ENCODE measurements at regions not wholly inside any gene's neighbourhood (a gene's known extent, or its start where the extent isn't known, plus 50 kb on each side); places are given as distances from the start of the nearest gene placed in this dataset.
A peak's percentile ranks its signal among the peaks of the same experiment; 100 is the strongest.

DNA sequence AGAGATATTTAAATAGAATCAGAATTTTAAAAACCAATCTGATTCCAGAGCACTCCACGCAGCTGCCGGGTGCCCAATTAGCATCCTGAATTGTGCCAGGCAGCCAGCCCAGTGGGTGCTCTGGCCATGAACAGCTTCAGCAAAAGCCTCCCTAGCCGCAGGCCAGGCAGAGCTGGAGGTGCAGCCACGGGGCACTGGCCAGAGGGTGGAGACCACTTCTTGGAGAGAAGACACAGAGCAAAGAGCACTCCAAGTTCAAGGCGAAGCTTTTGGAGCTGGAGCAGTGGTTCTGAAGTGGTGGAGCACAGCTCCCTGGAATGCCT is 475.6 kb upstream of the PROK2 start:
- DNase-seq = peak; percentile 23
- no peaks in the 10 kb centered on the region for H3K9me3 ChIP-seq
- peaks cover 10% of the 10 kb centered on the region for H3K4me1 ChIP-seq
- TF ChIP-seq POLR2A (IDR thresholded peaks at IDR 0.05) (no peak), CTCF (IDR thresholded peaks at IDR 0.05) (no peak)
- no peaks in the 10 kb centered on the region for H3K36me3 ChIP-seq (ENCODE audit: low read depth, missing control alignments)
- no peak overlapping the region for H3K27ac ChIP-seq
- H3K4me3 ChIP-seq = no peak overlapping the region
- 72 to 79% methylated on average over 5 of the region's 5 CpGs for WGBS, 2 donors
- intact Hi-C loops (cut with DNase I; ENCODE audit: low total_unique reads) = no loop called here
- H3K27me3 ChIP-seq = no peaks in the 10 kb centered on the region

DNA sequence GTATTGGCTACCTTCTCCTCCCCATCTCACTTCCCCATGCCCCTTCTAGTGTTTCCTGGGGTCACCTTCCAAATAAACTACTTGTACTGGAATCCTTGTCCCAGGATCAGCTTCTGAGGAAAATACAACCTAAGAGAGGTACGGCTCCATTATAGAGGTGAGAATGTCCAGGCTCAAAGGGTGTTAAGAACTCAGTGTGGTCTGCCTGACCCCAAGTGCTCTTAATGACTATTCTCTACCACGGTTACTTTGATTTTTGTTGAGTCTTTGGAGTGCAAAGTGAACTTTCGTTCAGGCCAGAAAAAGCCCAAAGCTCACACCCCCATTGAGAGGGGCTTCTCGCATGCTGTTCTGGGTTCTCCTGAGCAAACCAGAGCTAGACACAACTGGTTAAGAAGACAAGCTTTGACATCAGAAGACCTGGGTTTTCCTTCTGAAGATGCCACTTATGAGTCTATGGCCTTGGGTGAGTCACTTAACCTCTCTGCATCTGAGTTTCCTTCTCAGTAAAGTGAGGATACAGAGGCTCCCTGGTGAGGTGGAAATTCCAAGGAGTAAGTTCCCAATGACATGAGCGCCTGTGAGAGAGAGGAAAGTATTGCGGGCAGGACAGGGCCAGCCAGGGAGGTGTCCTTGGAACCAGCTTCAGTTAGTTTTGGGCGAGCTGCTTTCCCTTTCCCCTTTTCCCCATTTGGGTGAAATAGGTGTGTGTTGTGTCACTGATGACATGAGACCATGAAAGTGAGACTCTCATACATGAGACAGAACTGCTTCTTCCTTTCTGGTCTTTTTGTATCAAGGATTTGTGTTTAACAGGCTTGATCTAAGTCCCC is 475.0 kb upstream of the PROK2 start:
- H3K9me3 ChIP-seq = no peaks in the 10 kb centered on the region
- DNase-seq = no peak
- no peak for TF ChIP-seq CTCF (IDR thresholded peaks at IDR 0.05)
- TF ChIP-seq POLR2A (IDR thresholded peaks at IDR 0.05) = no peak
- peaks cover 13% of the 10 kb centered on the region for H3K4me1 ChIP-seq
- intact Hi-C loops (cut with DNase I; ENCODE audit: low total_unique reads) = no loop called here
- H3K27ac ChIP-seq = no peak overlapping the region
- 86 to 91% methylated on average over 7 of the region's 7 CpGs for WGBS, 2 donors
- no peaks in the 10 kb centered on the region for H3K27me3 ChIP-seq
- H3K4me3 ChIP-seq = no peak overlapping the region
- no peaks in the 10 kb centered on the region for H3K36me3 ChIP-seq (ENCODE audit: low read depth, missing control alignments)

DNA sequence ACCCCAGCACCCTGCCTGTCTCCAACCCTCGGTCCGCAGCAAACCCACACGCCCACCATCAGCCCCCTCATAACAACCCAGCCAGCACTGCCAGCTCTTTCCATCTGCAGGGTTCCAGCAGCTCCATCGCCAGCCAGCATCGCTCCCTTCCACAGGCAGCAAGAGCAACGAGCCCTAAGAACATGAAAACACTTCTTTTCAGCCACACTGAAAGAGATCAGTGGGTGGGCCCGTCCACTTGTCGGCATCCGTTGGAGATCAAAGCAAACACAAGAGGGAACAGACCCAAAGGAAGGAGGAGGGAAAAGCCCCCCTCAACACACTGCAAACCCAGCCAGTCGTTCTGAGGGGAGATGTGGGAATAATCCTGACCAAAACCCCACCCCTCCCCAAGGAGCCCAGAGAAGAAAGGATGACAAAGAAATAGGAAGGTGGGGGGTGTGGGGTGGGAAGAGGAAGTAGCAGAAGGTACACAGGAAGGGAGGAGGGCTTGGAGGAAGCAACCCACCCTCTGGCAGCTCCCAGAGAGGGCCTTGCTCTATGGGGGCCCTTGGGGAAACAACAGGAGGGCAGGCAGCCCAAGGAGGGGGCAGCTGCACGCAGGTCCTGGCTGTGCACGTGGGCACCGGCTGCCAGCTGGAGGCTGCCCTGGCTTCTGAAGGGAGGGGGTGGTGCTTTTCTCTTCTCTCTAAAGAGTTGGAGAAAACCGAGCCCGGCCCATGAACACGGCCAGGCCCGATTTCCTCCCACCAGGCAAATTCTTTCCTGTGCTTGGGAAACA is 473.6 kb upstream of the PROK2 start:
- intact Hi-C loops (cut with DNase I; ENCODE audit: low total_unique reads) = no loop called here
- Histone ChIP-seq H3K4me1 (peaks cover 15% of the 10 kb centered on the region), H3K9me3 (no peaks in the 10 kb centered on the region), H3K27ac (no peak overlapping the region), H3K27me3 (no peaks in the 10 kb centered on the region), H3K4me3 (no peak overlapping the region), H3K36me3 (ENCODE audit: low read depth, missing control alignments) (no peaks in the 10 kb centered on the region)
- TF ChIP-seq CTCF (IDR thresholded peaks at IDR 0.05) = no peak
- TF ChIP-seq POLR2A (IDR thresholded peaks at IDR 0.05) = no peak
- 76 to 82% methylated on average over 17 of the region's 17 CpGs for WGBS, 2 donors
- DNase-seq = no peak

DNA sequence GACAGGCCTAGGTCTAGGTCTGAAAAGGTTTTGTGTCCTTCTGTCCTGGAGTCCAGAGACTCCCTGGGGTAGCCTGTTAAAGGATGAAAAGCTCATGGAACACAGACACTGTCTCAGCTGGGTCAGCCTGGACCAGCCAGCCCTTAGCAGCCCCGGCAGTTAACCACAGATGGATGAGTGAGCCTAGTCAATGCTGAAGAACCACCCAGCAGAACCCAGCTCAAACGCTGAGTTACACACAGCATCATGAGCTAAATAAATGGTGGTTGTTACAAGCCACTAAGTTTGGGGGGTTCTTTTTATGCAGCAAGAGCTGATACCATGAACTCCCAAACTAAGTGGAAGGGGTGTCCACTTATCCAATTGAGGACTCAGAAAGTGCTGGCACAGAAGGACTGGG is 472.8 kb upstream of the PROK2 start:
- H3K36me3 ChIP-seq (ENCODE audit: low read depth, missing control alignments) = no peaks in the 10 kb centered on the region
- TF ChIP-seq POLR2A (IDR thresholded peaks at IDR 0.05) = no peak
- no peak for TF ChIP-seq CTCF (IDR thresholded peaks at IDR 0.05)
- H3K9me3 ChIP-seq = no peaks in the 10 kb centered on the region
- no peak for DNase-seq
- WGBS, 2 donors = 93 to 100% methylated on average over 2 of the region's 2 CpGs
- H3K4me1 ChIP-seq = peaks cover 15% of the 10 kb centered on the region
- no peak overlapping the region for H3K4me3 ChIP-seq
- no peak overlapping the region for H3K27ac ChIP-seq
- intact Hi-C loops (cut with DNase I; ENCODE audit: low total_unique reads) = no loop called here
- no peaks in the 10 kb centered on the region for H3K27me3 ChIP-seq

Data from testis (tissue), 2 donors.